ENCODE measurements at regions not wholly inside any gene's neighbourhood (a gene's known extent, or its start where the extent isn't known, plus 50 kb on each side); places are given as distances from the start of the nearest gene placed in this dataset.

- no peak for DNase-seq (ENCODE audit: low spot score)
Observed at GRCh38 chr7:88495881-88496725, 189.4 kb upstream of the STEAP4 start.

- DNase-seq (ENCODE audit: low spot score): no peak
Observed at GRCh38 chr7:88492153-88492552, 185.5 kb upstream of the STEAP4 start.

- no peak for DNase-seq (ENCODE audit: low spot score)
Observed at GRCh38 chr7:88490874-88491273, 184.2 kb upstream of the STEAP4 start.

- DNase-seq (ENCODE audit: low spot score): no peak
Observed at GRCh38 chr7:88490161-88490560, 183.5 kb upstream of the STEAP4 start.

- no peak for DNase-seq (ENCODE audit: low spot score)
Observed at GRCh38 chr7:88485821-88486220, 179.1 kb upstream of the STEAP4 start.

- DNase-seq (ENCODE audit: low spot score): no peak
Observed at GRCh38 chr7:88484551-88484950, 177.9 kb upstream of the STEAP4 start.

- DNase-seq (ENCODE audit: low spot score): peak; percentile 38
Observed at GRCh38 chr7:88480896-88481295, 174.2 kb upstream of the STEAP4 start.

- DNase-seq (ENCODE audit: low spot score): no peak
Observed at GRCh38 chr7:88480271-88480670, 173.6 kb upstream of the STEAP4 start.

GRCh38 chr7:88477976-88478375 lies 171.3 kb upstream of the STEAP4 start:
- DNase-seq (ENCODE audit: low spot score): no peak

GRCh38 chr7:88465600-88465999 lies 158.9 kb upstream of the STEAP4 start:
- no peak for DNase-seq (ENCODE audit: low spot score)

- no peak for DNase-seq (ENCODE audit: low spot score)
Observed at GRCh38 chr7:88462799-88463198, 156.1 kb upstream of the STEAP4 start.

- no peak for DNase-seq (ENCODE audit: low spot score)
Observed at GRCh38 chr7:88460650-88461049, 154.0 kb upstream of the STEAP4 start.

- no peak for DNase-seq (ENCODE audit: low spot score)
Observed at GRCh38 chr7:88458946-88459345, 152.3 kb upstream of the STEAP4 start.

- no peak for DNase-seq (ENCODE audit: low spot score)
Observed at GRCh38 chr7:88458279-88458678, 151.6 kb upstream of the STEAP4 start.

GRCh38 chr7:88457320-88457719 lies 150.6 kb upstream of the STEAP4 start:
- no peak for DNase-seq (ENCODE audit: low spot score)

GRCh38 chr7:88456490-88456889 lies 149.8 kb upstream of the STEAP4 start:
- no peak for DNase-seq (ENCODE audit: low spot score)

- DNase-seq (ENCODE audit: low spot score): no peak
Observed at GRCh38 chr7:88455696-88456095, 149.0 kb upstream of the STEAP4 start.

GRCh38 chr7:88452646-88453045 lies 146.0 kb upstream of the STEAP4 start:
- DNase-seq (ENCODE audit: low spot score): no peak

GRCh38 chr7:88450874-88451273 lies 144.2 kb upstream of the STEAP4 start:
- DNase-seq (ENCODE audit: low spot score): no peak

- DNase-seq (ENCODE audit: low spot score): no peak
Observed at GRCh38 chr7:88449410-88449809, 142.7 kb upstream of the STEAP4 start.

- no peak for DNase-seq (ENCODE audit: low spot score)
Observed at GRCh38 chr7:88442413-88442812, 135.7 kb upstream of the STEAP4 start.

- no peak for DNase-seq (ENCODE audit: low spot score)
Observed at GRCh38 chr7:88437132-88437531, 130.4 kb upstream of the STEAP4 start.

GRCh38 chr7:88432301-88432700 lies 125.6 kb upstream of the STEAP4 start:
- DNase-seq (ENCODE audit: low spot score): peak; percentile 21

- DNase-seq (ENCODE audit: low spot score): no peak
Observed at GRCh38 chr7:88431882-88432281, 125.2 kb upstream of the STEAP4 start.

Measured in globus pallidus (tissue), 1 donor.